Vagina (tissue), 2 donors: ENCODE measurements at regions not wholly inside any gene's neighbourhood (a gene's known extent, or its start where the extent isn't known, plus 50 kb on each side); places are given as distances from the start of the nearest gene placed in this dataset.

Source experiments
- CTCF ChIP-seq, 3 experiments: fragments of 450-650 bp in 2 of 3; fragments of 200-600 bp in 1 of 3; sonication (generic) in 1 of 3; IDR thresholded peaks; one replicate each; pipeline ENCODE4 v1.5.1; 2017 to 2019; ENCODE audit warnings: antibody characterized with exemption in 3 of 3, mild to moderate bottlenecking in 2 of 3, moderate library complexity in 2 of 3
- POLR2A ChIP-seq, 2 donors: fragments of 450-650 bp; IDR thresholded peaks; one replicate each; pipeline ENCODE4 v1.6.1; 2017; ENCODE audit warnings: antibody characterized with exemption in 2 of 2, mild to moderate bottlenecking in 2 of 2, moderate library complexity in 2 of 2

GRCh38 chr4:81756042-81756441 is 284.3 kb upstream of the RASGEF1B start:
- TF ChIP-seq CTCF (IDR thresholded peaks at IDR 0.05) (no peak), POLR2A (IDR thresholded peaks at IDR 0.05) (no peak)
